B cell (primary cell): ENCODE measurements at regions not wholly inside any gene's neighbourhood (a gene's known extent, or its start where the extent isn't known, plus 50 kb on each side); places are given as distances from the start of the nearest gene placed in this dataset.

Experiments
- ATAC-seq: fragments of 200-7000 bp; cut with Tn5 transposase; one replicate; pipeline ENCODE4 v1.10.0; 2021; ENCODE audit warnings: low read depth, mild to moderate bottlenecking, moderate number of reproducible peaks, moderate library complexity
- CTCF ChIA-PET: fragments of 350-600 bp; sonication (Branson Sonifier 250); formaldehyde crosslinking; loops from one replicate; lab custom pipeline; 2021; ENCODE audit warnings: antibody characterized with exemption, inconsistent platforms; lab: Charles Lee
- POLR2A ChIA-PET: fragments of 350-600 bp; sonication (Branson Sonifier 250); formaldehyde crosslinking; loops from one replicate; lab custom pipeline; 2021; ENCODE audit warnings: antibody characterized with exemption; lab: Charles Lee
- DNase-seq: peaks from one replicate; pipeline ENCODE4 v3.0.0; 2013
- H2AFZ ChIP-seq: 2 replicates; pipeline ENCODE4 v1.6.1; 2012; ENCODE audit warnings: mild to moderate bottlenecking, low read depth, low read length; ENCODE audit not compliant: insufficient read depth, poor library complexity, severe bottlenecking
- H3K27ac ChIP-seq, 2 donors: 1 replicate in 1 of 2; 2 replicates in 1 of 2; pipeline ENCODE4 v1.5.1; 2012 to 2013; ENCODE audit warnings: low read length in 2 of 2, mild to moderate bottlenecking in 2 of 2, moderate library complexity in 1 of 2
- H3K27me3 ChIP-seq, 4 experiments: fragments of 200-600 bp in 1 of 4; sonication (generic) in 1 of 4; replicated peaks in 1 of 4; 1 replicate in 2 of 4; 2 replicates in 2 of 4; pipeline versions ENCODE4 v1.6.1 to v1.7.0; 2013 to 2016; ENCODE audit warnings: low read length in 3 of 4, mild to moderate bottlenecking in 2 of 4, mixed read lengths in 1 of 4, moderate library complexity in 1 of 4; ENCODE audit not compliant: insufficient read depth in 4 of 4, control insufficient read depth in 3 of 4; ENCODE audit errors: control extremely low read depth in 1 of 4
- H3K36me3 ChIP-seq, 2 experiments: replicated peaks in 1 of 2; 1 replicate in 1 of 2; 2 replicates in 1 of 2; pipeline versions ENCODE4 v1.6.1 to v1.7.1; 2013; ENCODE audit warnings: low read length in 1 of 2; ENCODE audit not compliant: insufficient read depth in 2 of 2, control insufficient read depth in 1 of 2; ENCODE audit errors: control extremely low read depth in 1 of 2, extremely low read depth in 1 of 2
- H3K4me1 ChIP-seq, 2 donors: fragments of 200-600 bp in 1 of 2; sonication (generic) in 1 of 2; 1 replicate in 1 of 2; 2 replicates in 1 of 2; pipeline versions ENCODE4 v1.5.1 to v1.6.1; 2013 to 2017; ENCODE audit warnings: low read length in 2 of 2; ENCODE audit not compliant: control insufficient read depth in 2 of 2, insufficient read depth in 2 of 2
- H3K4me2 ChIP-seq: replicated peaks from 2 replicates; pipeline ENCODE3; 2012; ENCODE audit warnings: mild to moderate bottlenecking, low read depth, low read length; ENCODE audit not compliant: poor library complexity, severe bottlenecking
- H3K4me3 ChIP-seq, 5 experiments: fragments of 200-600 bp in 1 of 5; sonication (generic) in 1 of 5; 1 replicate in 3 of 5; 2 replicates in 2 of 5; pipeline versions ENCODE4 v1.5.1 to v1.7.0; 2011 to 2016; ENCODE audit warnings: low read length in 4 of 5, mild to moderate bottlenecking in 4 of 5, low read depth in 2 of 5, control low read depth in 1 of 5, moderate library complexity in 1 of 5; ENCODE audit not compliant: insufficient read depth in 1 of 5; ENCODE audit errors: control extremely low read depth in 1 of 5, extremely low read depth in 1 of 5
- H3K79me2 ChIP-seq: fragments of 200-600 bp; sonication (generic); one replicate; pipeline ENCODE4 v1.6.0; 2016; ENCODE audit warnings: low read length; ENCODE audit not compliant: control insufficient read depth, insufficient read depth
- H3K9ac ChIP-seq: fragments of 200-600 bp; sonication (generic); 2 replicates; pipeline ENCODE4 v1.6.1; 2017; ENCODE audit warnings: mild to moderate bottlenecking, low read length, moderate library complexity
- H3K9me3 ChIP-seq, 3 donors: one replicate each; pipeline versions ENCODE4 v1.6.1 to v1.7.1; 2013; ENCODE audit warnings: low read length in 2 of 3; ENCODE audit not compliant: control insufficient read depth in 2 of 3, insufficient read depth in 1 of 3; ENCODE audit errors: control extremely low read depth in 1 of 3
- H4K20me1 ChIP-seq: 2 replicates; pipeline ENCODE4 v1.6.0; 2012; ENCODE audit warnings: mild to moderate bottlenecking, low read length; ENCODE audit not compliant: insufficient read depth, control insufficient read depth, poor library complexity, severe bottlenecking
- H3K27ac Mint-ChIP-seq: one replicate; pipeline ENCODE4 v1.8.0; 2021; ENCODE audit warnings: mixed read lengths
- H3K27me3 Mint-ChIP-seq: one replicate; pipeline ENCODE4 v1.8.0; 2021; ENCODE audit warnings: mixed read lengths
- H3K4me1 Mint-ChIP-seq: one replicate; pipeline ENCODE4 v1.8.0; 2021; ENCODE audit warnings: mixed read lengths
- H3K4me3 Mint-ChIP-seq: one replicate; pipeline ENCODE4 v1.8.0; 2021; ENCODE audit warnings: mixed read lengths
- H3K9me3 Mint-ChIP-seq: one replicate; pipeline ENCODE4 v1.8.0; 2022; ENCODE audit warnings: mixed read lengths; ENCODE audit not compliant: insufficient read depth
- CTCF ChIP-seq: fragments of 200-600 bp; IDR thresholded peaks from one replicate; pipeline ENCODE4 v1.8.0; 2022; ENCODE audit warnings: antibody characterized with exemption, mild to moderate bottlenecking
- EZH2 ChIP-seq: IDR thresholded peaks from 2 replicates; pipeline ENCODE4 v1.6.1; 2012; ENCODE audit warnings: borderline replicate concordance, low read depth, mild to moderate bottlenecking, moderate library complexity, low read length; ENCODE audit not compliant: insufficient read depth, poor library complexity, severe bottlenecking
- WGBS: methylation state at CpG from one replicate; pipeline ENCODE4 v1.1.5; 2013; ENCODE audit warnings: missing lambda C conversion rate; ENCODE audit not compliant: insufficient coverage; 5-methylcytosine and 5-hydroxymethylcytosine counted together
- intact Hi-C: fragments of 100-400 bp; cut with micrococcal nuclease; formaldehyde crosslinking; loops from one replicate; pipeline ENCODE4 v1.10.0; 2022

GRCh38 chr10:20682782-20683181, 214.3 kb downstream of the NEBL start:
- TF ChIP-seq CTCF (no peak), EZH2 (no peak)
- Histone ChIP-seq H3K79me2 (no peaks in the 10 kb centered on the region), H3K36me3 (no peaks in the 10 kb centered on the region), H3K4me1 (no peaks in the 10 kb centered on the region), H2AFZ (no peak overlapping the region), H3K9ac (no peak overlapping the region), H3K27me3 (no peaks in the 10 kb centered on the region), H3K27ac (no peak overlapping the region), H3K9me3 (peaks cover 0 to 3% (median 2%) of the 10 kb centered on the region in 3 donors), H3K4me3 (no peak overlapping the region), H4K20me1 (no peaks in the 10 kb centered on the region), H3K4me2 (no peak overlapping the region)
- intact Hi-C loops: no loop called here
- Mint-ChIP-seq H3K27me3 (no peaks in the 10 kb centered on the region), H3K9me3 (no peaks in the 10 kb centered on the region), H3K27ac (no peak overlapping the region), H3K4me1 (no peaks in the 10 kb centered on the region), H3K4me3 (no peak overlapping the region)
- DNase-seq (no peak), ATAC-seq (no peak)
- ChIA-PET CTCF (no interaction called here), POLR2A (no interaction called here)
- WGBS: 54% methylated on average over 1 of the region's 3 CpGs

GRCh38 chr10:20677340-20677739, 219.8 kb downstream of the NEBL start:
- Mint-ChIP-seq H3K9me3 (peaks cover 2% of the 10 kb centered on the region), H3K27ac (no peak overlapping the region), H3K4me1 (no peaks in the 10 kb centered on the region), H3K27me3 (no peaks in the 10 kb centered on the region), H3K4me3 (no peak overlapping the region)
- Histone ChIP-seq H3K27ac (no peak overlapping the region), H3K27me3 (no peaks in the 10 kb centered on the region), H3K9ac (no peak overlapping the region), H3K4me1 (no peaks in the 10 kb centered on the region), H3K4me2 (no peak overlapping the region), H4K20me1 (no peaks in the 10 kb centered on the region), H2AFZ (no peak overlapping the region), H3K9me3 (peaks cover 0 to 2% (median 0%) of the 10 kb centered on the region in 3 donors), H3K79me2 (no peaks in the 10 kb centered on the region), H3K4me3 (no peak overlapping the region), H3K36me3 (no peaks in the 10 kb centered on the region)
- ATAC-seq (no peak), DNase-seq (no peak)
- whole genome bisulfite sequencing: 83% methylated on average over 1 of the region's 5 CpGs
- CTCF ChIA-PET: no interaction called here
- intact Hi-C loops: no loop called here
- no peak for TF ChIP-seq CTCF
- TF ChIP-seq EZH2: no peak
- POLR2A ChIA-PET: no interaction called here
